GM12892 (cell line): ENCODE measurements at regions not wholly inside any gene's neighbourhood (a gene's known extent, or its start where the extent isn't known, plus 50 kb on each side); places are given as distances from the start of the nearest gene placed in this dataset.

Experiments
- POLR2A ChIP-seq: IDR thresholded peaks from 2 replicates; pipeline ENCODE4 v1.6.1; 2011; ENCODE audit warnings: low read depth, low read length, control low read depth
- TAF1 ChIP-seq: IDR thresholded peaks from 2 replicates; pipeline ENCODE4 v1.6.1; 2011; ENCODE audit warnings: low read depth, mild to moderate bottlenecking, control low read depth, low read length, borderline replicate concordance

DNA sequence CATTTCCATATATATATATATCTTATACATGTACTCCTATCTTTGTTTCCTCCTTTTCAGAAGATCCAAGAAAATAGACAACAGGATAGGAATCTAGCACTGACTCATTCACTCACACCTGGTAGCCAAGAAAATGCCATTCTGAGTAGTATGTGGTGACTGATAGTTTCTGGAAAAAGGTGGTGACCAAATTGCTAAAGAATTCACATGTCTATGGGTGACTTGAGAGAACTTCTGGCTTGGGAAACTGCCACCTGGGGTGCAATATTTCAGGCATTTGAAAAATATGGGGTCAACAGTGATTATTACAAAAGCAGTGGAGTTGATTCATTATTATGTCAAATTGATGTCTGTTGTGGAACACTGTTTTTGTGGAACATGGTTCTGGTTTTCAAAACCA is 605.1 kb downstream of the PCDH18 start:
- TF ChIP-seq TAF1 (no peak), POLR2A (no peak)
